ENCODE measurements at regions not wholly inside any gene's neighbourhood (a gene's known extent, or its start where the extent isn't known, plus 50 kb on each side); places are given as distances from the start of the nearest gene placed in this dataset.
"Not testable (repeated sequence)": the region's sequence is repeated elsewhere in the genome, so short reads cannot be mapped to it uniquely, and the experiment has no call there.

GRCh38 chr11:134725211-134725610 lies 313.2 kb upstream of the B3GAT1 start:
- no peak for DNase-seq (ENCODE audit: low spot score)

GRCh38 chr11:134724779-134725140 lies 312.7 kb upstream of the B3GAT1 start:
- DNase-seq (ENCODE audit: low spot score): no peak

- DNase-seq (ENCODE audit: low spot score): no peak
Observed at GRCh38 chr11:134724106-134724778, 312.2 kb upstream of the B3GAT1 start.

DNA sequence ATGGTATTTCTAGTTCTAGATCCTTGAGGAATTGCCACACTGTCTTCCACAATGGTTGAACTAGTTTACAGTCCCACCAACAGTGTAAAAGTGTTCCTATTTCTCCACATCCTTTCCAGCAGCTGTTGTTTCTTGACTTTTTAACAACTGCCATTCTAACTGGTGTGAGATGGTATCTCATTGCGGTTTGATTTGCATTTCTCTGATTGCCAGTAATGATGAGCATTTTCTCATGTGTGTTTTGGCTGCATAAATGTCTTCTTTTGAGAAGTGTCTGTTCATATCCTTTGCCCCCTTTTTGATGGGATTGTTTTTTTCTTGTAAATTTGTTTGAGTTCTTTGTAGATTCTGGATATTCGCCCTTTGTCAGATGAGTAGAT lies 308.6 kb upstream of the B3GAT1 start:
- DNase-seq (ENCODE audit: low spot score): not testable (repeated sequence)

DNA sequence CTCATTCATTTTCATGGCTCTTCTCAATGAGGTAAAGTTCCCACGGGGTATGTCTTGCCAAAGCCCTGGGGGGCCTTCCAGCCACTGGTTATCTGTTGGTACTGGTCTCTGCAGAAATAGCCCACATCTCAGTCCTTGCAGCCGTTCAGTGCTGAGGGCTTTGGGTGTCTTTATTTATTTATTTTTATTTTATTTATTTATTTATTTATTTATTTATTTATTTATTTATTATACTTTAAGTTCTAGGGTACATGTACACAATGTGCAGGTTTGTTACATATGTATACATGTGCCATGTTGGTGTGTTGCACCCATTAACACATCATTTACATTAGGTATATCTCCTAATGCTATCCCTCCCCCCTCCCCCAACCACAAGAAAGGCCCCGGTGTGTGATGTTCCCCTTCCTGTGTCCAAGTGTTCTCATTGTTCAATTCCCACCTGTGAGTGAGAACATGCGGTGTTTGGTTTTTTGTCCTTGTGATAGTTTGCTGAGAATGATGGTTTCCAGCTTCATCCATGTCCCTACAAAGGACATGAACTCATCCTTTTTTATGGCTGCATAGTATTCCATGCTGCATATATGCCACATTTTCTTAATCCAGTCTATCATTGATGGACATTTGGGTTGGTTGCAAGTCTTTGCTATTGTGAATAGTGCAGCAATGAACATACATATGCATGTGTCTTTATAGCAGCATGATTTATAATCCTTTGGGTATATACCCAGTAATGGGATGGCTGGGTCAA lies 308.1 kb upstream of the B3GAT1 start:
- not testable (repeated sequence) for DNase-seq (ENCODE audit: low spot score)

DNA sequence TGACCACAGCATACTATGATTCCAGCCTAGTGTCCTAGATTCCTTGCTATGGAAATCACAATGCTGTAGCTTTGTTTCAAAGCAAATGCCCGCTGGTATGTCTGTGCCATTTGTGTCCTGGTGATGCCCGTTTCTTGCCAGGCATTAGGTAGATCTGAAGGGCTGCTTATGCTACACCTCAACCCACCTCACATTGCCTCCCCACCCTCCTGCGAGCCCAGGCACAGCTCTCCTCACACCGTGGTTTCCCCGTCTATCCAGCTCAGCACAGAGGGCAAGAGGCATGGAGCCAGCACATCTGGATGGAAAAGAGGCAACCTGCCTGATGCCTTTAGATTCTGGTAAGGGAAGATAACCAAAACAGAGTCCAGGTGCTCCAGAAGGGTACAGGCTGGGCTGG lies 307.4 kb upstream of the B3GAT1 start:
- no peak for DNase-seq (ENCODE audit: low spot score)

DNA sequence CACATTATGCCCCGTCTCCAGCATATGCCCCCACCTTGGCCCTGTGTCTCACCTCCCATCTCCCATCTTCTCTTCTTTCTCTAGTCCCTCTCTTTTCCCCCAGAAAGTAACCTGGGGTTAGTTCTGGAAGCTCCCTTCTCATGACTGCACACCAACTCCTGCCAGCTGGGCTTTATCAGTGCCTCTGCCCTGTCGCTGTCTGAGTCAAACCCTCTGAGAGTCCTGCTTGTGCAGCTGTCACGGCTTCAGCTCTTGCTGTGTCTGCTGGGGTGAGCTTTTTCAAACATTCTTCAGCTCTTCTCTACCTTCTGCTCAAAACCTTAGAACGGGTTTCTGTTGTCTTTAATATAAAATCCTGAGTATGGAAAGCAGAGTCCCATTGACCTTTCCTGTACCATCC lies 304.5 kb upstream of the B3GAT1 start:
- no peak for DNase-seq (ENCODE audit: low spot score)

GRCh38 chr11:134714021-134714656 lies 302.1 kb upstream of the B3GAT1 start:
- no peak for DNase-seq (ENCODE audit: low spot score)

GRCh38 chr11:134712228-134713145 lies 300.4 kb upstream of the B3GAT1 start:
- no peak for DNase-seq (ENCODE audit: low spot score)

- DNase-seq (ENCODE audit: low spot score): no peak
Observed at GRCh38 chr11:134711588-134711987, 299.5 kb upstream of the B3GAT1 start.

DNA sequence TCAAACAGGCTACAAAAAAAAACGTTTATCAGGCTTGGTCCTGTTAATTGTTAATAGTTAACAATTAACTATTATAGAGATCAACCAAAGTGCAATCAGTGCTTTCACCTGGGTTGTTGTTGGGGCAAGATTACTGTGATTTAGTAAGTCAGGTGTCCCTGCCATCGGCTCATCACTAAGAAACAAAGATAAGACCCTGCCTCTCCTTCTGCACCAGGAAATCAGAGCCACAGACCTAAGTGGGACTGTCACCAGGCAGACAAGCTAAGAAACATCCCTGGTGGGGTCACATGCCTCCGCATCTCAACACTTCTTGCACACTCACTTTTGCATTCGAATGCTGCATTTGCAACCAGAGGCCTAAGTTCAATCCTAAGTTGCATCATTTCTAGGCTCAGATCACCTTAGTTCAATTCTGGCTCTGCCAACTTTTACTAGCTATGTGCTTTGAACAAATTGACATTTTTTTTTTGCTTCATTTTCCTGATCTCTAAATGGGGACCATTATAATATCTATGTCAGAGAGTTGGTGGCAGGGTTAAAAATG lies 298.9 kb upstream of the B3GAT1 start:
- DNase-seq (ENCODE audit: low spot score): no peak

GRCh38 chr11:134705858-134706257 lies 293.8 kb upstream of the B3GAT1 start:
- no peak for DNase-seq (ENCODE audit: low spot score)

DNA sequence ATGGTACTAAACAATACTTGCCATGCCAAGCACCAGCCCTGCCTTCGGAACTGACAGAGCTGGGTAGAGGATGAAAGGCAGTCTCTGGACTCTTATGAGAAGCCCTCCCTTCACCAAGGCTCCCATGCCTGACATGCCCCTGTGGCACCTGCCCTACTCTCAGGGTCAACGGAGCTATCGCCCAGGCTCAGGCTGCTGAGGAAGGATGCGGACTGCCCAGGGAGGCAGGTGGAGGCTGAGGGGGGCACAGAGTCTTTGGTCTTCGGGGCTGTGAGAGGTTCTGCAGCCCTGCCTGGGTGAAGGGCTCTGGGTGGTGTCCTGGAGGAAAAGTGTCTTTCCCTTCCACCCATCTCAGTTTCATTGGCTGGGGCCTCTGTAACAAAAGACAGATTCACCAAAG lies 290.8 kb upstream of the B3GAT1 start:
- DNase-seq (ENCODE audit: low spot score): no peak

DNA sequence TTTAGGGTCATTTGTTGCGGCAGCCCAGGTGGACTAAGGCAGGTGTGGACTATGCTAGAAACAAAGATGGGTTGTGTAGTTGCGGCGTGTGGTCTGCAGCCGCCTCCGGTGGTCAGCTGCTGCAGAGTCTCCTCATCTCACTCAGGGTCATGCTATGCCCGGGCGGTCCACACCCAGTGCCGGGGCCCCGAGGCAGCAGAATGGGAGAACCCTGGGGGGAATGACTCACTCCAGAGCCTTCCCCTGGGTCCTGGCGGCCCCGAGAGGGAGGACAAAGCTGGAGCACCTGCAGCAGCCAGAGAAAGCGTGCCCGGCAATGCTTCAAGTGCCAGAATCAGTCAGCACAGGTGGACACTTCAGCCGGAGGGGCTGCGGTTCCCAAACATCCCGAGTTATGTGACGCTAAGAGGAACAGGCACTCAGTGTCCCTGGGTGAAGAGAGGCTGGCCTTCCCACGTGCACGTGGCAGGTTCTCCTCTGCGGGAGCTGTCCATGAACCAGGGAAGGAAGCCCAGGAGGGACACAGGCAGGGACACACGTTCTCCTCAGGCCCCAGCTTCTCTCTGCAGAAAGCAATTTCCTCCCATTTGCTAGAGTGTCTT lies 289.6 kb upstream of the B3GAT1 start:
- no peak for DNase-seq (ENCODE audit: low spot score)

- no peak for DNase-seq (ENCODE audit: low spot score)
Observed at GRCh38 chr11:134700101-134700640, 288.1 kb upstream of the B3GAT1 start.

GRCh38 chr11:134696455-134696854 lies 284.4 kb upstream of the B3GAT1 start:
- DNase-seq (ENCODE audit: low spot score): no peak

DNA sequence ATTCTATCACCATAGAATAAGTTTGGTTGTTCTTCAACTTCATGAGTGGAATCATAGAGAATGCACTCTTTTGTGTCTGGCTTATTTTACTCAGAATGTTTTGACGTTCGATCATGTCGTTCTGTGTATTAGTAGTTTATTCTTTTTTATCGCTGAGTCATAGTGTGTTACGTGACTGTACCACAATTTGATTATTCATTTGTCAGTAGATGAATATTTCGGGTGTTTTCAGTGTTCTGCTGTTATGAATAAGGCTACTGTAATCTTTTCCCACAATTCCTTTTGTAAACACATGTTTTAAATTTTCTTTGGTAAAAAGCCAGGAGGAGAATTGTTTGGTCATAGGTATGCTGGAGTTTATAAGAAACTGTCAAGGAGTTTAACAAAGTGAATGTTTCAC lies 279.9 kb upstream of the B3GAT1 start:
- DNase-seq (ENCODE audit: low spot score): peak; percentile 84

DNA sequence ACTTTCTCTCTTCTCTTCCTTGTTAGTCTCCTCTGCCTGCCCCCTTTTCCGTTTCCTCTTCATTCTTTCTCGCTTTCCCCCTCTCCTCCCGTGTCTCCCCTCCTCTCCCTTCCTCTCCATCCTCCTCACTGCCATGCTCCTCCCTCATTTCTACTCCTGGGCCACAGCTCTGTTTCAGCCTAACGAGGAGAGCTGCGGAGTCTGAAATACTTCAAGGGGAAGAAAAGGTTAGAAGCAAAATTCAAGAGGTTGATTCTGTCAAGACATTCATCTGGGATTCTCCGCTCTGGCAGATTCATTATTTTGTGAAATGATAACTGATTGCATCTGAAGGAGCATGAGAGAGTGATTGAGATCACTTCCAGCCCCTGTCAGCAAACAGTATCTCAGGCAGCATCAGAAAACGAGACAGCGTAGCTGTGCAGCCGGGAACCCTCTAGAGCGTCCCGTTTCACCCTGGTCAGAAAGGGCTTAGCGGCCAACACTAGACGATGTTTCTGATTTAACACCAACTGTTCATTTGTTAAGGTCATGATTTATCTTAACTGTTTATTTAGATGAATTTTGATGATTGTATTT lies 279.3 kb upstream of the B3GAT1 start:
- peak; percentile 8 for DNase-seq (ENCODE audit: low spot score)

DNA sequence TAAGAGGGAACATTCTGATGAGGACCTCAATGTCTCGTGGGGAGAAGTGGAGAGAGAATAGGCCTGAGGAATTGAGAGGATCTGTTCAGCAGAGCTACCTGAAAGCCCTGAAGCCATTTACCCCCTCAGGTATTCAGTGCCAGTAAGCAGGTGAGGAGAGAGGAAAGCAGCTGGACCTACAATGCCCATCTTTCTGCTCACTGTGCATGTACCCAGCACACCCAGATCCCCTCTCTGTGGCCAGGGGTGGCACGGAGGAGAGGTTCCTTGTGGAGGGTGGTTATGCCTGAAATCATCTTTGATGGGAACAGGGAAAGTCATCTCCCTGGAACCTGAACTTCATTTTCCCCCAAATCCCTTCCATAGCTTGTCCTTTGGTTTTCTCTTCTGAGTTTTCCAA lies 277.8 kb upstream of the B3GAT1 start:
- DNase-seq (ENCODE audit: low spot score): no peak

DNA sequence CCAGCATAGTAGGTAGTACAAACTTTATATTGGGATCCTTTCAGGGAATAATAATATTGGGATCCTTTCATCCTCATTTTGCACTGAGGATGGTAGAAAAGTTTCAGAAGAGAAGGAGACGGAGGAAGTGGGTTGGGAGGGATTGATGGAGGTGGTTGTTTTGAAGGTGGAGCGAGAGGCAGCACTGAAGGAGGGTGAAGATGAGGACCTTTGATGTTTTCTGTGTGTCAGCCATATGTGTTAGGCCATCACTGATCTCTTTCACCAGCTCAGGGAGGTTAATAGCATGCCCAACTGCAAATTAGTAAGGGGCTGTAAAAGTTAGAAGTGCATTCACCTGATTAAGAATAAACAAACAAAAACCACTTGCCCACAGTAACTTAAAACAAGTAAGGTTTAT lies 275.5 kb upstream of the B3GAT1 start:
- DNase-seq (ENCODE audit: low spot score): no peak

- DNase-seq (ENCODE audit: low spot score): no peak
Observed at GRCh38 chr11:134686460-134687061, 274.5 kb upstream of the B3GAT1 start.
